Retina (tissue), 1 donor: ENCODE measurements at regions not wholly inside any gene's neighbourhood (a gene's known extent, or its start where the extent isn't known, plus 50 kb on each side); places are given as distances from the start of the nearest gene placed in this dataset.
A peak's percentile ranks its signal among the peaks of the same experiment; 100 is the strongest.
"Not testable (repeated sequence)": the region's sequence is repeated elsewhere in the genome, so short reads cannot be mapped to it uniquely, and the experiment has no call there.

Source experiments
- DNase-seq: peaks from one replicate; pipeline ENCODE4 v3.0.0-alpha.2; 2016

DNA sequence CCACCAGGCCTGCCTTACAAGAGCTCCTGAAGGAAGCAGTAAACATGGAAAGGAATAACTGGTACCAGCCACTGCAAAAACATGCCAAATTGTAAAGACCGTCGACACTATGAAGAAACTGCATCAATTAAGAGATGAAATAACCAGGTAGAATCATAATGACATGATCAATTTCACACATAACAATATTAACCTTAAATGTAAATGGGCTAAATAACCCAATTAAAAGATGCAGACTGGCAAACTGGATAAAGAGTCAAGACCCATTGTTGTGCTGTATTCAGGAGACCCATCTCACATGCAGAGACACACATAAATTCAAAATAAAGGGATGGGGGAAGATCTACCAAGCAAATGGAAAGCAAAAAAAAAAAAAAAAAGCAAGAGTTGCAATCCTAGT, 179.0 kb upstream of the ETV3 start:
- DNase-seq: not testable (repeated sequence)

DNA sequence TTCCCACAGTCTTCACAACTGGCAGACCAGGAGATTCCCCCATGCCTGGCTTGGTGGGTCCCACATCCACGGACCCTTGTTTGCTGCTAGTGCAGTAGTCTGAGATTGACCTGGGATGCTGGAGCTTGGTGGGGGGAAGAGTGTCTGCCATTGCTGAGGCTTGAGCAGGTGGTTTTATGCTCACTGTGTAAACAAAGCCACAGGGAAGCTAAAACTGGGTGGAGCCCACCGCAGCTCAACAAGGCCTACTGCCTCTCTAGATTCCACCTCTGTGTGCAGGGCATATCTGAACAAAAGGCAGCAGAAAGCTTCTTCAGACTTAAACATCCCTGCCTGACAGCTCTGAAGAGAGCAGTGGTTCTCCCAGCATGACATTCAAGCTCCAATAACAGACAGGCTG, 177.3 kb upstream of the ETV3 start:
- DNase-seq: no peak

DNA sequence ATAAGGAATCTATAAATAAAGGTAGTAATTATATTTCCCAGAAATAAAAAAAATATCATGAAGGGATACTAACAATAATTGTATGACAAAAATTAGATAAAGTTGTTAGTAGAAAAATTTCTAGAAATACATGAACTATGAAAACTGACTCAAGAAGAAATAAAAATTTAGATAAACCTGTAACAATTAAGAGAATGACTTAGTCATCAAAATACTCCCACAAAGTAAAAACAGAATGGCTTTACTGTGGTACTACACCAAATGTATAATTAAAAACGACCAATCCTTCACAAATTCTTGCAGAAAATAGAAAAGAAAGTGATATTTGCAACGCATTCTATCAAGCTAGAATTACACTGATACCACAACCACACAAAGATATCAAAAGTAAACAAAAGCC, 176.2 kb upstream of the ETV3 start:
- DNase-seq: no peak

DNA sequence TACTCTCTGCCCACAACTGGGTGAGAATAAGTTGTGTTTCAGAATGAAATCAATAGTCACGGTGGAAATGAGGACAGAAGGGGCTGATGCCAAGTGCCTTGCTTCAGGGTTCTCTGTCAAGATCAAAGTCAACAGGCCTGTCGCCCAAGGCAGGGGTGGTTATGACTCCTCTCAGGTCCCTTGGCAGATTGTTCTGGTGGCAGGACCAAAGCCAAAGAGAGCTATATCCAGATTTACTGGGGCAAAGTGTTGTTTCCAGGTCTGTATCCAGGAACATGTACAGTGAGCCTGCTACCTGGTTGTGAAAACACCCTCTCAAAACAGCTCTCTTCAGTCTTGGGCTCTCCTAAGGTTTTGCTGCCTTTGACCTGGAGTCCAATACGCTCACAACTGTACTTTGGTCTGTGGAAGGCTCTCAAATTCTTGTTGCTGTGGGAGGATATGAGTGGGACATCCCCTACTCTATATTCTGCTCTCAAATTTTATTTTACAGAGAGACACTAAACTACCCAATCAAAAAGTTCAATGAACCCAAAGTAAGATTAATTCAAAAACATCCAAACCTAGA, 175.1 kb upstream of the ETV3 start:
- no peak for DNase-seq

DNA sequence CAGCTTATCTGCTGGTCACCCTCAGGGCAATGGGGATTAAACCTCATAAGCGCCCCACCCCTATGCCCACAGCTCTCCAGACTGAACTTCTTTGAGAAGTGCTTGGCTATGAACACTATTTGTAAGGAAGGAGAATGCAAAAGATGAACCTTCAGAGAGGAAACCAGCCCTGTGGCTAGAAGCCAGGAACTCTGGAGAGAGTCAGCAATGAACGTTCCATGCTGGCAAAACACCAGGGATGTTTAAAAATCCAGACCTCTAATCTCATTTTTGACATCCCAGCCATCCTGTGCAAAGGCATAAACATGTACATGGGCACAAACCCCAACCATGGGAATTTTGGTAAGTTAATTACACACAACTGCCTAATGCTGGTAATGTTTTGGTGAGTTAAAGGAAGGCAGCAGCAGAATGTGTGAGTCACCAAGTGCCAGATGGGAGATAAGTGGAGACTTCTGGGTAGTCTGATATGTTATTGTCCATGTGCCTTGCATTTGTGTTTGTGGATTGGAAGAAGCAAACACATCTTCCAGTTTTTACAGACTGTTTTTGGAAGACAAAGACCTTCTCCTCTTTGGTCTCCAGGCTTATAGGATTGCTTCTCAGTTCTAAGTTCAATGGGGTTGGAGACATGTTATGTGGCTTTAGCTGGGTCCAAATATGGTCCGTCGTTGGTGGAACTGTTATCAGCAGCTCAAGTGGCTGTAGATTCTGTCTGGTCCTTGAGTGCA, 174.1 kb upstream of the ETV3 start:
- DNase-seq: no peak

DNA sequence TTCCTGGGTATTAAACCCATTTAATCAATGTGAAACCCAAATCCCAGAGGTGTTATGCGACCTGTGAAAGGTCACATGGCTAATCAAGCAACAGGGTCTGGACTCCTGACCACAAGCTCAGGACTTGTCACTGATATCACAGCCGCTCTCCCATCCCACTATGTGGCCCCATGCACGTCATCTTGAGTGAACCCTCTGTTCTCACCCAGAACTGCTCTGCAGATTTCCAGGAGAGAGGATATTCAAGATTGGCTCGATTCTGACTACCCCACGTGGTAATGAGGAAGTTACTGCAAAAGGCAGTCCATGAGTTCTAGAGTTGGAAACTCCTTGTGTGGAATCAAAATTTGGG, 173.5 kb upstream of the ETV3 start:
- DNase-seq: no peak

DNA sequence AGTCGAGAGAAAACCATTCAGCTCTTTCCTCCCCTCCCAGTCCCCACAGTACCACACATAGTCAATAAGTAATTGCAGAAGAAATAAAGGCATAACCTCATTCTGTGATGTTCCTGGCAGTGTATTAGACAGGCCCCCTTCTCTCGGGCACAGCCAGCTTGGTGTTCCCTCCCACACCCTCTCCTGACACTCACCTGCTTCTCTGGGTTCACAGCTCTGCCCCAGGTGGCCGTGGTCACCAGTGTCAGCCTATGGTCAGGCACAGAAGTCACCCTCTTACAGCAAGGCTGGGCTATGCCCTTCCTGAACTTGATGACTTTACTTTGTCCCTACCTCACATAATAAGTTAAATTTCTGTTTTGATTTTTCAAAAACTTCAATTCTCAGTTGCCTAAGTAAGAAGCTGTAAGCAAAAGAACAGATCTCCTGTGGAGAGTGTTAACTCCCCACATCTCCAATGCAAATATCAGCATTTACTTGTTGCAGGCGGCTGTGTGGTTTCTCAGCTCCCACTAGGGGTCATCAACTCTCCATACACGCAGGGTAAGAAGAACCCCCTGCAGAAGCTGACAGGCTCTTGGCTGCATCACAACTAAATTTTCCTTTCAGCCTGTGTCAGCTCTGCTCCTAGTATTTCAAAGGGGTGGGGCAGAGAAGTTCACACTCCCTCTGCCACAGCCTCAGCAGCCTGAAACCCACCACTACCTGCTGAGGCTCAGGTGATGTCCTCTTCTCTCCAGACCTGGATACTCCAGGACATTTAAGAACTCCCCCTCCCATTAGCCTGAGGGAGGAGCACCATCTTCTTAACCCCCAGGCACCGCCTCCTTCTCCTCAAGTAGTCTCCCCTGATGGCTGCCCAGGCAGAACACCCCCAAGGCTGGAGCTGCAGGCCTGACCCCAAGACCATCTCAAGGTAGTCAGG, 172.9 kb upstream of the ETV3 start:
- peak; percentile 39 for DNase-seq

DNA sequence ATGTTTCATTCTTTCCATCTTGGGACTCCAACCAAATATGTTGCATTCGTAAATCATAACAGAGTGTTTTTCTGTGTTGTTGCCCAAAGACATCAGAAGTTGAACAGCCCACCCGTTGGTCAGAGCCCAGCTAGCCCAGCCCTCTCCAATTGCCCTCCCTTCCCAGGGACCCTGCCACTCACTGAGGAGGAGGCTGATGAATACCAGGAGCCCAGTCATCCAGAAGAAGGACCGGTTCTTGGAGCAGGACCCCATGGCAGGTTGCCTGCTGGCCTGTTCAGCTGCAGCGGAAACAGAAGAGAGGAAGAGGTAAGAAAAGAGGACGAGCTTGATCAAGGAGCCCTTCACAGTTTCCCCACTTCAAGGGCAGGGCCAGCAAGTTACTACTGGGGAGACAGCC, 172.2 kb upstream of the ETV3 start:
- DNase-seq: peak; percentile 24

DNA sequence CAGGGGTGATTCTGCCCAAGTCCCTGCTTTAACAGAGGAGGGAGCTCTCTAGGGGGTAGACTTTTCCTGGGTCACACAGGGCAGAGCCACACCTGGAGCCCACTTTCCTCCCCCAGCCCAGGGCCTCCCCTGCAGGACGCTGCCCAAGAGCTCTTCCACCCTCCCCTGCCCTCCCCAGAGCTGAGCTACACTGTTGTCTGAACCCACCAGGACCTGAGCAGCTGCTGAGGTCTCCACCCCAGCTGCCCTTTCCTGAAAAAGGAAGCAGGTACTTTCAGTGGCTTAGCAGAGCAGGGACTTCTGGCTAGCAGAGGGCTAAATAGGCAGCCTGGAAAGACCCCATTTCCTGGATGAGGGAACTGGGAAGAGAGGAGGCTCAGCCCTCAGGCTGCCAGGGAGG, 169.3 kb upstream of the ETV3 start:
- no peak for DNase-seq

DNA sequence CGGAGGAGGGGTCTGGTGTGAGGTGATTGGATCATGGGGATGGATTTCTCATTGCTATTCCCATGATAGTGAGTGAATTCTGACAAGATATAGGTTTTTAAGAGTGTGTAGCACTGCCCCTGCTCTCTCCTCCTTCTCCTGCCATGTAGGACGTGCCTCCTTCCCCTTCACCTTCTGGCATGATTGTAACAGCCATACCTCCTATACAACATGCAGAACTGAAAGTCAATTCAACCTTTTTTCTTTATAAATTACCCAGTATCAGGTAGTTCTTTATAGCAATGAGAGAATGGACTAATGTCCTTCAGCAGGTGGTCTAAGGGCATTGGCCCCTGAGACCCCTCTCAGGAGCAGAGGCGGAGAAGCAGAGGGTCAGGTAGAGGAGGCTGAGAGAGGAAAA, 168.7 kb upstream of the ETV3 start:
- no peak for DNase-seq

DNA sequence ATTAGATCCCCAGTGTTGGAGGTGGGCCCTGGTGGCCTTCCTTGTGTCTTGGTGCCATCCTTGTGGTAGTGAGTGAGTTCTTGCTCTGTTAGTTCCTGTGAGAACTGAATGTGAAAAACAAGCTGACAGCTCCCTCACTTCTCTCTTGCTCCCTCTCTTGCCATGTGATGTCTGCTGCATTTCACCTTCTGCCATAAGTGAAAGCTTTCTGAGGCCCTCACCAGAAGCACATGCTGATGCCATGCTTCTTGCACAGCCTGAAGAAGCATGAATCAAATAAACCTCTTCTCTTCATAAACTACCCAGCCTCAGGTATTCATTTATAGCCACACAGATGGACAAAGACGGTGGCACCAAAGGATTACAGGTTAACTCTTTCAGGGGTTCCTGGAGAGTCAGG, 166.1 kb upstream of the ETV3 start:
- no peak for DNase-seq

DNA sequence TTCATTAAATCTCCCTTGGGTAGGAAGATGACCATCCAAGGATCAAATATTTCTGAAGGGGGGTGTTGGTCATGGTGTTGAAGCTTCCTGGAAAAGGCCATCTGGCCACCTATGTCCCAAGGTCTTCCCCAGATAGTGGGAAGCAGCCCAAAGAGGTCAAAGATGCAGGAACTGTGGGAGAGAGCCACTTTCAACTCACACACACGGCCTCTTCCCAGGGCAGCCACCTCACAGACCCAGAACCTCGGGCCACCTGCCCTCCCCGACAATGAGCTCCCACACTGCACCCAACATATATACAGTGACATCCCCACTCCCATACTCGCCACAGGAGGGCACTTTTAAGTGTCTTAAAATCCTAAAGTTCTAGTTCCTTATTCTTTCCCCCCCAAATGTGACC, 164.5 kb upstream of the ETV3 start:
- no peak for DNase-seq

DNA sequence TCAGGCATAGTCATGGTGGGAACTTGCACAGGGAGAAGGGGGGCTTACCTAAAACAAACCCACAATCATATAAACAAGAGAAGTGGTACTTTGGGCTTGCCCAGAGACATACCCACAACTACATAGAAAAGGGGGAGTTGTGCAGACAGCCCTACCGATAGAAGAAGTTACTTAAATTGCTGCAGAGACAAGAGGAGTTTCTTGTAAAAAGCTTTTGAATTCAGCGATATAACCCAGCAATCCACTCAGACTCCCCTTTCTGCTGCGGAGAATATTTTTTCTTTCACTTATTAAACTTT, 164.0 kb upstream of the ETV3 start:
- no peak for DNase-seq

DNA sequence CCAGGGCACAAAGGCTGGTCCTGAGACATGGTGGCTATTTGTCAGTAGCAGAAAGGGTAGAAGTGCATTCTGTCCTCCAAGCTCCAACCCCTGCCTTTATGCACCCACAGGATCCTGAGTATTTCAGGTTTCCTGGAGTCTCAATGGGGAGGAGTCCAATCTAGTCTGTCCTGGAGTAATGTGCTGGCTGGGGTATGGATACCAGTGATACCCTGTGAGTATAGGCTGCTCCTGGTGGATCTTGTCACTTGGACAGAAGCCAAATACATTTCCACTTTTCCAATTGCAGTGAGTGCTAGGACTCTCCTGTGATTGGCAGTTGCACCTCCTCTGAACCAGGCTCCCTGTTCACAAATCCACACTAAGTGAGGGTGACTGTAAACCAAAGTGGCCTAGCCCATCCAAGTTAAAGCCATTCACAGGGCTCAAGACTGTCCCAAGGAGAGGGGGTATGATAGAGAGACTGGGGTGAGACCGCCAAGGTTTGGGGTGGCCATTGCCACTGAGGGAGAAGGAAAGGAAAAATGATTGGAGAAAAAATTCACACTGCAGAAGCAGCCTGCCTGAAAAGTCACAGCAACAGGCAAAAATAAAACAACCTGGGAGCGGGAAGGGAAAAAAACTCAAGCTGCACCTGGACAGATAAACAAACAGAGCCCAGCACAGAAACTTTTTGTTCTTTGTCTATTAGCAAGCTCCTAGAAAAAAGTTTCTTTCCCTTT, 163.4 kb upstream of the ETV3 start:
- DNase-seq: no peak

DNA sequence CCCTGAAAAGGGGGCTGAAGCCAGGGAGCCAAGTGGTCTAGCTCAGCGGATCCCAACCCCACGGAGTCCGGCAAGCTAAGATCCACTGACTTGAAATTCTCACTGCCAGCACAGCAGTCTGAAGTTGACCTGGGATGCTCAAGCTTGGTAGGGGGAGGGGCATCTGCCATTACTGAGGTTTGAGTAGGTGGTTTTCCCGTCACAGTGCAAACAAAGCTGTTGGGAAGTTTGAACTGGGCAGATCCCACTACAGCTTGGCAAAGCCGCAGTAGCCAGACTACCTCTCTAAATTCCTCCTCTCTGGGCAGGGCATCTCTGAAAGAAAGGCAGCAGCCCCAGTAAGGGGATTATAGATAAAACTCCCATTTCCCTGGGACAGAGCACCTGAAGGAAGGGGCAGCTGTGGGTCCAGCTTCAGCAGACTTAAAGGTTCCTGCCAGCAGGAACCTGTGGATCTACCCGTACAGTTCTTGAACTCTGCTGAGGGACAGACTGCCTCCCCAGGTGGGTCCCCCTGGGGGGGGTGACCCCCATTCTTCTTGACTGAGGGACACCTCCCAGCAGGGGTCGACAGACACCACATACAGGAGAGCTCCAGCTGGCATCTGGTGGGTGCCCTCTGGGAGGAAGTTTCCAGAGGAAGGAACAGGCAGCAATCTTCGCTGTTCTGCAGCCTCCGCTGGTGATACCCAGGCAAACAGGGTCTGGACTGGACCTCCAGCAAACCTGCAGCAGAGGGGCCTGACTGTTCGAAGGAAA, 156.4 kb upstream of the ETV3 start:
- DNase-seq: not testable (repeated sequence)

DNA sequence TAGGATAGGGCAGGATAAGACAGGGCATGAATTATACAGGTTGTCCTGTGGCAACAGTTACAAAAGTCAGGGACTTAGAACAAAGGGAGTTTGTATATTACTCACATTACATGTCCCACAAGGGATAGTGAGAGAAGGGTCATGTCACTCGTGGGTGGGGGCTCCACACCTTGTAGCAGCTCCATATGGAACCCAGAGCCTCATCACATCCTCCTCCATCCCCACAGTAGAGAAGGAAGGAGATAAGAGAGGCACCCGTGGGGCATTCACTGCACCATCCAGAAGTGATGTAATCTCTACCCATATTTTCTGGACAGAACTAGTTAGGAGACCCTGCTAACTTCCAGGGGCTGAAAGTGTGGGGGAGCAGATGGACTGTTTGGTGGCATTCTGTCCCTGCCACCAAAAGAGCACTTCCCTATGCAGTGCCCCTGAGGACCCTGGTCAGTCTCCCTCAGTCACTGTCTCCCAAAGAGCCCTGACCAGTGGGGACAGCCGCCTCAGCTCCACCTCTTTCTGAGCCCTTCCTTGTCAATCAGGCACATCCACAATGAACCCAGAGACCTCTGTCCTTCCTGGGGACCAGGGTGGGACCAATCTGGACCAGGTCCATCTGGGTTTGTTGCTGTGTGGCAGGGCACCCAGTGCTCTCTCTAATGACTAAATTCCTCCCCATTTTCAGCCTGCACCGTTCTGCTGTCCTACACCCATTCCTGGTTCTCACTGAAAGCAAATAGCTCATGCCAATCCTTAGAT, 154.8 kb upstream of the ETV3 start:
- DNase-seq: no peak

DNA sequence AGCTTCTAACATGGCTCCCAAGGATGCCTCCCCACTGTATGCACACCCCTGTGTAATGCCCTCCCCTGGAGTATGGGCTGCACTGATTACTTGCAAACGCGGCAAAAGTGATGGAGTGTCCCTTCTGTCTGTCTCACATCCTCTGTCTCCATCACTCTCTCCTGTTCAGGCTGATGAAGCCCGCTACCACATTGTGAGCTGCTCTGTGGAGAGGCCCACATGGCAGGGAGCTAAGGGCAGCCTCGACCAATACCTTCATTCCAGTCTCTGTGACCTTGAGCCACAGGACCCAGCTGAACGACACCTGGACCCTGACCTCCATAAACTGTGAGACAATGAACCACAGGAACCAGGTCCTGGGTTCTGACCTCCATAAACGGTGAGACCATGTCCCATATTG, 154.1 kb upstream of the ETV3 start:
- no peak for DNase-seq

DNA sequence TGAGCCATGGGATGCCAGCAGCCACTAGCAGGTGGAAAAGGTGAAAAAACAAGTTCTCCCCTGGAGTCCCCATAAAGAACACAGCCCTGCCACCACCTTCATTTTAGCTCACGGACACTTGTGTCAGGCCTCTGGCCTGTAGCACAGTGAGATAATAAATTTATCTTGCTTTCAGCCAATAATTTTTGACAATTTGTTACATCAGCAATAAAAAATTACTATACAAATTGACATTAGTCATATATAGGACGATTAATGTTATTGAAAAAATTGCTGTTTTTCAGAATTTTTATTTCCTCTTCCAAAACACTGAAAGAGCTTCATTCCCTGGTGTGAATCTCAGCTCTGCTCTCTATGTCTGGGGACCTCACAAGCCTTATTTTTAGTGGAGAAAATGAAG, 152.9 kb upstream of the ETV3 start:
- no peak for DNase-seq

DNA sequence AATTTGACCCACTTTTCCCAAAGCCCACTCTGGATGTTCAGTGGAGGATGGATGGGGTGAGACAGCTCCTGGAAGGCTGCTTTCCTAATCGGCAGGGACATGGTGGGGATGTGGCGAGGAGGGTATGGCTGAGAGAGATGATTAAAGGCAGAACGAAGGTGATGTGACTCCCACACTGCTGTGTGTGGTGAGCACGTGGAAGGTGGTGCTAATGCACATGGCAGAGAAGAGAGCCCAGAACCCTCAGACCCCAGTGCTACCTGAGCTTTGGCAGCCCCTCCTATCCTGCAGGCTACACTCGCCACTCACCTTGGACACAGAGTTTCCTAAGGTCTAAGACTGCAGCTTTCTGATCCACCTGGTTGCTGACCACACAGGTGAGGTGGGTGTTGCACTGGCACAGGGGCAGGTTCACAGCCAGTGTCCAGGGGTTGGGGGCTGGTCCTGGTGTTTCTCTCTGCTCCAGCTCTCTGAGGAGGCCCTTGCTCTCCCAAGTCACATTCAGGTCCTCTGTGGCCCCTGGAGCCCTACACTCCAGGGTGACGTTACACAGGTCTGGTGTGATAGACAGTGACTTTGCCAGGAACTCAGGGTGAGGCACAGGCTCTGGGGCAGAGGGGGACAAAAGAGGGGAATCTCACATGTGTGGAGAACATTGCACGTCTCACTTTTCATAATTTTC, 151.4 kb upstream of the ETV3 start:
- DNase-seq: no peak

DNA sequence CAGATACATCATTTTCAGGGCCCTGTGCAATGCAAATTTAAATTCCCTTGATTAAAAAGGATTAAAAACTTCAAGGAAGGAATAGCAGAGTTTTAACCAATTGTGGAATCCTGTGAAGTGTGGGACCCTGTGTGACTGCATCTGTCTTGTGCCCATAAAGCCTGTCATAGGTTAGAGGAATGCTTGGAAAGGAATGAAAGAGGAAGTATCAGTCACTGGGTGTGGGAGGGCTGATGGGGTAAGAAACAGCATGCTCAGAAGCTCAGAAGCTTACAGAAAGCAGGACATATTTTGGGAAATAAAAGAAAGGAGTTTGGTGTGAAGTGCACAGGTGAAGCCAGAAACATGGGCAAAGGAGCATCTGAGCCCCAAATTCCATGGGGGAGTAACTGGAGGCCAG, 150.8 kb upstream of the ETV3 start:
- no peak for DNase-seq

DNA sequence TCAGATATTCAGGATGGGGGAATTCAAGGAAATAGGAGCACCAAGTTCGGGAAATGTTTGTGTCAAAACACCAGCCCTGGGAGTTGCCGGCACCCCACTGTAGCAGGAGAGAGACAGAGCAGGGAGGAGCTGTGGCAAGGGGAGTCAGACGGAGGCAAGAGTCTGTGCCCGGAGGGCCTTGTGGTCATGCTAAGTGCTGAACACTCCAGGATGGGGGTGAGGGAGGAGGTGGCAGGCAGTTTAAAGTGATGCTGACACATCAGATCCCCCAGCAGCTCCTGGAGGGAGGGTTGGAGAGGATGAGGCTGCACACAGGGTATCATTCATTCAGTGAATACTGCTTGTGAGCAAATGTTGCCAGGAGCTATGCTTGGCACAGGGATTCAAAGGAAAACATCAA, 150.3 kb upstream of the ETV3 start:
- DNase-seq: no peak

DNA sequence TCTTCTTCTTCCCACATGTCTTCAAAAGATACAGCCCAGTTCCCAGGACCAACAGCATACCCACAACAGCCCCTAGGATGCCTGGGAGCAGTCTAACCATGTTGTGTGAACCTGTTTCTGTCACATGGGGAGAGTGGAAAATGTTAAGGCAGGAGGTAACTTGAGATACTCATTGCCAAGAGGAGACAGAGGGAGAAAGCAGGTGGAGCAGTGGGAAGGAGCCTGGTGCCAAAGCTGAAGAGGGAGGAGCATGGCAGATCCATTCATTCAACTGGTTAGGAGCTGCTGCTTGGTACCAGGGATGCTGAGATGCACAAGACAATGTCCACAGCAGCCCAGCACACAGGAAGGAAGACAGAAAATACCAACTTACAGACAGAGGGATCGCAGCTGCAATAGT, 149.8 kb upstream of the ETV3 start:
- DNase-seq: no peak
